Stimulated activated CD4-positive, alpha-beta T cell treated with anti-CD3 and anti-CD28 coated beads, Interleukin-4, amount 100 ng/mL, for 1 hour (primary cell): ENCODE measurements at regions not wholly inside any gene's neighbourhood (a gene's known extent, or its start where the extent isn't known, plus 50 kb on each side); places are given as distances from the start of the nearest gene placed in this dataset.
"Not testable (repeated sequence)": the region's sequence is repeated elsewhere in the genome, so short reads cannot be mapped to it uniquely, and the experiment has no call there.

Source experiments
- DNase-seq: peaks from one replicate; pipeline ENCODE4 v3.0.0-alpha.2; 2020

DNA sequence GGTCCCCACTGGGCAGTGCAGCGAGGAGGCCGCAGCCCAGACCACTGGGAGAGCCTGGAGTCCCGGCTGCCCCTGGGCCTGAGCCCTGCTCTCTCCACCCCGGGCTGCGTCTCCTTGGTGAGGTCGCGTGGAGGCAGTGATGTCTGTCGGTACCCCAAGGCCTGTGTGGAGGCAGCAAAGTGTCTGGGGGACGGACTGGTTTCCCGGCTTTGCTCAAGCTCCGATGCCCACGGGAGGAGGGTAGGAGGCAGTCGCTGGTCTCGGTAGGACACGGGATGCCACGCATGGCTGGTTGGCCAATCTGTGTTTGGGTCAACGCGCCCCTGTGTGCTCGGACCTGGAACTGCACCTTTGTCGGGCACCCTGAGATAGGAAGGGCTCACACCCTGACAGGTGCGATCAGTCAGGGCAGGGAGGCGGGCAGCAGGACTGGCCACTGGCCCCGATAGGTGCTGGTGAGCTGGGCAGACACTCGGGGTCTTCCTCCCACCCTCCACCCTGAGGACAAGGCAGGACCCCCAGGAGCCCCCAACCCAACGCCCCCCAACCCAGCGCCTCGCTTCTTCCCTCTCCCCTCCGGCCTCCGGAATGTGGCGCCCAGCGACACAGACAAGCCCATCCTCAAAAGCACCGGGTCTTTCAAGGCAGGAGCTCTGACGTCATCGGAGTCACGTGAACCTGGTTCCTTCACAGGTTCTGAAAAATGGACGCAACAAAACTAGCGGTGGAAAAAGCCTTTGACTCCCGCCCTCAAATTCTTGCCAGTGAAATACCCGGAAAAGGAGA lies 288.6 kb downstream of the NDUFA10 start:
- DNase-seq = no peak

DNA sequence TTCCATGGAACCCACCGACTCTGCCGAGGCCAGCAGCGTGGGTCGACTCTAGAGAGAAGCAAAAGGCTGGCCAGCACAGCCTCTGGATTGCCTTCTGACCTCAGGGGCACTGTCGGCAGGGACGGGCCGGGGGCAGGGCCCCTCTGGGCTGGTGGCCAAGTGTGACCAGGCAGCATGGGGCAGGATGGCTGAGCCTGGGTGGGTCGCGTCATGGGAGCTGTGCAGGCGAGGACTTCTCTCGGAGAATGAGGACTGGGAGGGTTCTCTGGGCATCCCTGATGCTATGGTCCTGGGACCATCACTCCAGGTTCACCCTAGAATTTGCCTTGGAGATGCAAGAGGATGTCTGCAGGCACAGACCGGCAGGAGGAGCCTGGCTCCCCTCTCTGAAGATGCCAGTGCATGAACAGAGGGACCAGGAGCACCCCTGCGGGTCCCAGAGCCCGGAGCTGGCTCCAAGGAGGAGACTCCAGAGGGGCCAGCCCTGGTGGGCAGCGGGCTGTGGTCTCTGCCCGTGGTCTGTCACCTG lies 289.2 kb downstream of the NDUFA10 start:
- no peak for DNase-seq

- no peak for DNase-seq
Measured at GRCh38 chr2:239735131-239735828, 289.9 kb downstream of the NDUFA10 start.

- DNase-seq = no peak
Measured at GRCh38 chr2:239734436-239735005, 290.6 kb downstream of the NDUFA10 start.

DNA sequence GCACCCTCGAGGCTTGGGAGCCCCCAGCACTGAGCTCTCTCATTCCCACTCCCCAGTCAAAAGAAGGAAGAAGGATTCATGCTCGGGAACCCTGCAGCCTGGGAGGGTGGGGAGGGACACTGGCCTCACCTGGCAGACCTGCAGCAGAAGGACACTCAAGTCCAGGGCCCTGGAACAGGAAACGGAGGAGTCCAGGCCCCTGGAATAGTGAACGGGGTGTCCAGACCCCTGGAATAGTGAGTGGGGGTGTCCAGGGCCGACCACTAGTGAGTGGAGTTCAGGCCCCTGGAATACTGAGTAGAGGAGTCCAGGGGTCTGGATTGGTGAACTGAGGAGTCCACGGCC lies 292.5 kb downstream of the NDUFA10 start:
- no peak for DNase-seq

GRCh38 chr2:239731998-239732665 lies 293.0 kb downstream of the NDUFA10 start:
- no peak for DNase-seq

DNA sequence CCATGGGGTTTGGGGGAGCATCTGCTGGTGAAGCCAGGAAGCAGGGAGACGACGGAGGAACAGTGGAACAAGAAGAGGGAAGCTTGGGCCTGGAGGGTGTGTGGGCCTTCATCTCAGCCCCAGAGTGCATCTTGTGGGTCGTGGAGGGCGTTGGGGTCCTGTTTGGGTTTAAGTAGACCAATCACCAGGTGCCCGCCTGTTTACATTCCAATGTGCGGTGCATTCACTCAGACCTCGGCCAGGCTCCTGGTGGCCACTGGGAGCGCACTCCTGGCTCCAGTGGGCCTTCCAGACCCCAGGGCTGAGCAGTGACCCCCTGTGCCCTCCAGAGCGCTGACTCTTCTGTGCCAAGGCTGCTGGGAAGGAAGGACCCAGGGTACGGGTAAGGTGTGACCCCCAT lies 293.7 kb downstream of the NDUFA10 start:
- DNase-seq = no peak

GRCh38 chr2:239730897-239731296 lies 294.2 kb downstream of the NDUFA10 start:
- DNase-seq = no peak

DNA sequence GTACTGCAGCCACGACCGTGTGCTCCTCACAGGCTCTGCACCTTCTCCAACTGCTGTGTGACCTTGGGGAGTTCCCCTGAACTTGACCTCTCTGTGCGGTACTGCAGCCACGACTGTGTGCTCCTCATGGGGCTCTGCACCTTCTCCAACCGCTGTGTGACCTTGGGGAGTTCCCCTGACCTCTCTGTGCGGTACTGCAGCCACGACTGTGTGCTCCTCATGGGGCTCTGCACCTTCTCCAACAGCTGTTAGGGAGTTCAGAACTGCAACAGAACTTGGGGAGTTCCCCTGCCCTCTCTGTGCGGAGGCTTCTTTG lies 294.6 kb downstream of the NDUFA10 start:
- DNase-seq = not testable (repeated sequence)

DNA sequence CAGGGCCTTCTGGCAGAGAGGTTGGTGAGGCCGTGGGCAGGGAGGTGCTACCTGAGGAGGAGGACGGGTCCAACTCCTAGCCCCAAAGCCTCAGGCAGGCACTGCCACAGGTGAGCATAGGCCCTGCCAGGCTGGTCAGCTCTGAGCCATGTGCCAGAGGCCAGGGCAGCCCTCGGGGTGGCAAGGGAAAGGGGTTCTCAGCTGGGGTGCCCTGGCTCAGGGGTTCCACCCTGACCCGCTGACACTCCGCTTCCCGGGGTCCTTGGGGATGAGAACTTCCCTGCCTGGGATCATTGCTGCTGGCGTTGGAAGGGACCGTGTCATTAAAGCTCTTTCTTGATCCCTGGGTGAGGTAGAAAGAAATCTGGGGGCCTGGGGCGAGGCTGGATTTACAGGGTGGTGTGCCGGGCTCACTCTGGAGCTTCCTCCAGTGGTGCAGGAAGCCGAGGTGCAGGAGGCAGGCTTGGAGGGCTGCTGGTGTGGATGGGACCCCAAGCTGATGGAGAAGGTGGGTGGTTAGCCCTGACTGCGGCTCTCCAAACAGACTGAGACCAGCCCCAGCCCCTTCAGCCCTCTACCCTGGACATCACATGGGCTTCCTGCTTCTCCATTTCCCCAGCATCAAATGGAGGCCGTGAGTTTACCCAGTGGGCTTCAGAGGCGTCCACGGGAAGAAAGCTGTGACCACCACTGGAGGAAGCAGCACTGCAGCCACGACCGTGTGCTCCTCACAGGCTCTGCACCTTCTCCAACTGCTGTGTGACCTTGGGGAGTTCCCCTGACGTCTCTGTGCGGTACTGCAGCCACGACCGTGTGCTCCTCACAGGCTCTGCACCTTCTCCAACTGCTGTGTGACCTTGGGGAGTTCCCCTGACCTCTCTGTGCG lies 295.2 kb downstream of the NDUFA10 start:
- no peak for DNase-seq

- DNase-seq = no peak
Measured at GRCh38 chr2:239729151-239729550, 296.0 kb downstream of the NDUFA10 start.

DNA sequence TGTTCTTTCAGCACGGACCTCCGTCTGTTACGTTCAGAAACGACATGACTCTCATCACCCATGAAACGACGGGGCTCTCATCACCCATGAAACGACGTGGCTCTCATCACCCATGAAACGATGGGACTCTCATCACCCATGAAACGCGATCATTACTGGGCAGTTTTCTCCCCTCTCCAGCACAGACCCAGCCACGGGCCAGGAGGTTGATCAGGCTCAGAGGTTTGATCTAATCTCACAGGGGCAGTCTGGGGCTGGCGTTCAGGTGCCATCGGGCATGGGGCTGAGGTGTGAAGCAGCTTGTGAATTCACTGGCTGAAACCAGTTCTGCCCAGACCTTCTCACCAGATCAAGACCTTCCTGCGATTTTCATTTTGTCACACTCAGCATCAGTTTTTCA lies 296.4 kb downstream of the NDUFA10 start:
- DNase-seq = no peak

DNA sequence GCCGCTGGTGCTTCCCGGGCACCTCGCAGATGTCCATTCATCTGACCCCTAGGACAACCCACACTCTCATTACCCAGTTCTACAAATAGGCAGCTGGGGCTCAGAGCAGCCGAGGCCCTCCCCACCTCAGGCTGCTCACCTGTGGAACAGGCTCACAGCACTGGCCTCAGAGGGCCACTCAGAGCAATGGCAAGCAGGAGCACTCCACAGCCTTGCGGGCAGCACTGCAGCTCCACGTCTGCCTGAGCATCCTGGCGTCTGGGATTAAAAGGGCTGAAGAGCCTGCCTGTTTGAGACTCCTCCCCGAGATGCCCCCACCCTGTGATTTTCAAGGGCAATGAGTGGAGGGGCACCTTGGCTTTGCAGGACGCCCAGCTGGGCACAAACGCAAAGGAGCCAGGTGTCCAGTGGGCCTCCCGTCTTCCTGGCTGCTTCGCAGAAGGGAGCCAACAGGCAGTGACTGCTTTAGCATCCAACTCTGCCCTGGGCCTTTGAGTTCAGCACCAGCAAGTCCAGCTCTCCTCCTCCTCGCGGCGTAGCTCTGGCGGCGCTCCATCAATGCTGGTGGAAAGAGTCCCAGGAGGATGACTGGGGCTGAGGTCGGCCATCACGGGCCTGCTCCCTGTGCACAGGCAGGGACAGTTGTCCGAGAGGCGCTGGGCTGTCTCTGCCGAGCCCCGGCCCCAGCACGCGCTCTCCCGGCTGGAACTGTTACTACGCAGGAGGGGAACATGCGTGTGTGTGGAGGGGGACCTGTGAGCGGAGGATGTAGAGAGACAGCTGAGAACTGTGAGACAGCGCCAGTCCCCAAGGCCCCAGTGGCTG lies 297.2 kb downstream of the NDUFA10 start:
- no peak for DNase-seq

DNA sequence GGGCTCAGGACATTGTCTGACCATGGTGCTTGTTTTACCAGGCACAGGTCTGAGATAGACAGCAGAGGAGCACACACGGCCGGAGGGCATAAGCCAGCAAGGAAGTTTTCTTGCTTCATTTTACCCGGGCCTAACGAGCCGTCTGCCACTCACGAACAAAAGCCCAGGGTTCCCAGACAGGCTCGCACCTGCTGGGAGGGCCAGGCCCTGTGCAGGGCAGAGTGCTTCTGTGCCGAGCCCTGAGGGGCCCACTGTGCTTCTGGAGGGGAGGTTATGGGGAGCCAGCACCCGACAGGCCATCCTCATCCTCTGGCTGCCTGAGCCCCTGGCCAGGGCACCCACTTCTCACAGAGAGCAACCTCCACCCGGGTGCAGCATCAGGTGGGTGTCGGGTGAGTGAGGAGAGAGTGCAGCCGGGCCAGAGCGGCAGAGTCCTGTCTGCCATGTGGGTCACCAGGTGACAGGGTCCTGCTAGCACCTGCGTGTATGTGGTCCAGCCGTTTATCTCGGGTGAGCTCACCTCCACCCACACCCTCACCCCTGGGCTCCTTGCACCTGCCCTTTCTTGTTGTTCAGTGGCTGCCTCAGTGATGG lies 297.9 kb downstream of the NDUFA10 start:
- no peak for DNase-seq

GRCh38 chr2:239726631-239727181 lies 298.4 kb downstream of the NDUFA10 start:
- no peak for DNase-seq

DNA sequence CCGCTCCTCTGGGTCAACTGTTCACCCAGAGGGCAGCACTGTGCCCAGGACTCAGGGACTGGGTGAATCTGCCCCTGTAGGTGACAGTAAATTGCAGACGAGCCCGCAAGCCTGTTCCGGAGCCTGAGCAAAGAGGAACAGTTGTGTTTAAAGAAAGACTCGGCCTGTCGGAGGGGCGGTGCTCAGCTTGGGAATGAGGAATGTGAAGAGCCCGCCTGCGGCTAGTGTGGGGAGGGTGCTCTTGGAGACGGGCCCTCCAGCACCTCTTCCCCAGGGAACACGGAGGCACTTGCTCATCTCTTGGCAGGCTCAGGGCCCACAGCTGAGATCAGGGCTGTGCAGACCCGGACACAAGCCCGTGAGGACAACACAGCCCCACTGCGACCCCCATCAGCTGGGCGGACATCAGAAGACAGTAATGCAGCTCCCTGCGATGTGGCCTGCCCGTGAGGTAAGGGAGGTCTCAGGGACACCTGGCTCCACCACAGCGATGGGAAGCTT lies 299.0 kb downstream of the NDUFA10 start:
- no peak for DNase-seq

DNA sequence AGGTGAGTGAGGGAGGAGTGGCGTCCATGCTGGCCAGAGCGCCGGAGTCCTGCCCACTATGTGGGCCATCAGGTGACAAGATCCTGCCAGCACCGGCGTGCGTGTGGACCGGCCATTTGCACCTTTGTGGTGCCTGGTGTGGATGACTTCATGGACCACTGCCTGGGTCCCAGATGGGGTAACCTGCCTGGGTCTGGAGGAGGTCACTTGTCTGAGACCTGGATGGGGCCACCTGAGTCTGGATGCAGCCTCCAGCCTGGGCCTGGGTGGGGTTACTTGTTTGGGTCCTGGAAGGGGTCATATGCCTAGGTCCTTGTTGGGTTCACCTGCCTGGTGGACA lies 299.6 kb downstream of the NDUFA10 start:
- DNase-seq = no peak

GRCh38 chr2:239724851-239725550 lies 300.1 kb downstream of the NDUFA10 start:
- no peak for DNase-seq

GRCh38 chr2:239724194-239724849 lies 300.8 kb downstream of the NDUFA10 start:
- no peak for DNase-seq
